HEK293 (cell line): ENCODE measurements at regions not wholly inside any gene's neighbourhood (a gene's known extent, or its start where the extent isn't known, plus 50 kb on each side); places are given as distances from the start of the nearest gene placed in this dataset.

Experiments
- CTCF ChIP-seq: fragments of 450-650 bp; formaldehyde crosslinking; IDR thresholded peaks from 2 replicates; pipeline ENCODE4 v1.5.1; 2016; ENCODE audit warnings: missing biosample characterization, missing genetic modification characterization
- GLI4 ChIP-seq: fragments of 450-650 bp; formaldehyde crosslinking; IDR thresholded peaks from 2 replicates; pipeline ENCODE4 v1.5.1; 2016; ENCODE audit warnings: missing biosample characterization, missing genetic modification characterization
- ZNF10 ChIP-seq: fragments of 450-650 bp; formaldehyde crosslinking; IDR thresholded peaks from 2 replicates; pipeline ENCODE4 v1.5.1; 2017; ENCODE audit warnings: missing biosample characterization, missing genetic modification characterization
- ZNF274 ChIP-seq, 2 experiments: fragments of 200-500 bp in 1 of 2; fragments of 450-650 bp in 1 of 2; sonication (Bioruptor generic) in 1 of 2; formaldehyde crosslinking in 1 of 2; IDR thresholded peaks; 2 replicates each; pipeline versions ENCODE4 v1.5.1 to v1.6.1; 2014 to 2016; ENCODE audit warnings: borderline replicate concordance in 1 of 2, inconsistent platforms in 1 of 2, low read length in 1 of 2, missing biosample characterization in 1 of 2, missing genetic modification characterization in 1 of 2

GRCh38 chr7:121745856-121746255 is 127.1 kb upstream of the PTPRZ1 start:
- TF ChIP-seq GLI4 (tag by site-specific recombination) (no peak), ZNF274 (IDR thresholded peaks at IDR 0.05; ENCODE audit: low read length) (no peak), ZNF274 (tag by site-specific recombination; IDR thresholded peaks at IDR 0.05; ENCODE audit: borderline replicate concordance) (no peak), CTCF (tag by site-specific recombination) (no peak), ZNF10 (tag by site-specific recombination) (no peak)
